ENCODE measurements at regions not wholly inside any gene's neighbourhood (a gene's known extent, or its start where the extent isn't known, plus 50 kb on each side); places are given as distances from the start of the nearest gene placed in this dataset.
"Not testable (repeated sequence)": the region's sequence is repeated elsewhere in the genome, so short reads cannot be mapped to it uniquely, and the experiment has no call there.

DNA sequence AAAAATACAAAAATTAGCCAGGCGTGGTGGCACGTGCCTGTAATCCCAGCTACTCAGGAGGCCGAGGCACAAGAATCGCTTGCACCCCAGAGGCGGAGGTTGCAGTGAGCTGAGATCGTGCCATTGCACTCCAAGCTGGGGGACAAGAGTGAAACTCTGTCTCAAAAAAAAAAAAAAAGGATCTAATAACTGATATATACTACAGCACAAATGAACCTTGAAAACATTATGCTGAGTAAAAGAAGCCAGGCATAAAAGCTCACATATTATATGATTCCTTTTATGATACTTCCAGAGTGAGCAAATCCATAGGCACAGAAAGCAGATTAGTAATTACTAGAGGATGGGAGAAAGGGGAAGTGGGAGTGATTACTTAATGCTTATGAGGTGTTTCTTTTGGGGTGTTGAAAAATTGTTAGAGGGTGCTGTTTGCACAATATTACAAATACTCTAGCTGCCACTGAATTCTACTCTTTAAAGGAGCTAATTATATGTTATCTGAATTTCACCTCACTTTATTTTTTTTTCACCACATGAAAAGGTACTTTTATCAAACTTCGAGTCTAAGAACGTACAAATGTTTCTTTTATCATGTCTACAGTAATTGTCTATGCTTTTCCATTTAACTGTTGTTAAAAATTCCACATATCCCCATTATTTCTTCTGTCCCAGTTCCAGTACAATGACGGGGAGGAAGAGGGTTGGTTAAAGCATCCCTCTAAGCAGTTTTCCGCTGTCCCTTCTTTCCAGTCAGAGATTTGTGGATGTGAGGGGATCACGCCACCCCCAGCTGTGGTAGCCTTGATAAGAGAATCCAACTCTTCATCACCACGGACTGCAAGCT lies 77.7 kb upstream of the FAM174B start:
- H3K27me3 Mint-ChIP-seq = peaks cover 24% of the 10 kb centered on the region
- intact Hi-C loops (cut with micrococcal nuclease) = no loop called here
- peak overlapping the region; percentile 83 for H3K4me3 Mint-ChIP-seq
- no peak for DNase-seq
- peaks cover 4% of the 10 kb centered on the region for H3K9me3 Mint-ChIP-seq
- H3K36me3 Mint-ChIP-seq (ENCODE audit: low read depth) = no peaks in the 10 kb centered on the region
- H3K4me1 Mint-ChIP-seq = peaks cover 3% of the 10 kb centered on the region
- H3K27ac Mint-ChIP-seq = no peak overlapping the region

GRCh38 chr15:92733934-92734521 lies 78.5 kb upstream of the FAM174B start:
- no peak overlapping the region for H3K27ac Mint-ChIP-seq
- peaks cover 4% of the 10 kb centered on the region for H3K9me3 Mint-ChIP-seq
- DNase-seq = no peak
- no peaks in the 10 kb centered on the region for H3K36me3 Mint-ChIP-seq (ENCODE audit: low read depth)
- intact Hi-C loops (cut with micrococcal nuclease) = no loop called here
- peaks cover 3% of the 10 kb centered on the region for H3K4me1 Mint-ChIP-seq
- peak overlapping the region; percentile 83 for H3K4me3 Mint-ChIP-seq
- H3K27me3 Mint-ChIP-seq = peaks cover 24% of the 10 kb centered on the region

GRCh38 chr15:92739246-92739645 lies 83.7 kb upstream of the FAM174B start:
- H3K27ac Mint-ChIP-seq; H3K4me3 Mint-ChIP-seq; H3K27me3 Mint-ChIP-seq; H3K36me3 Mint-ChIP-seq (ENCODE audit: low read depth); H3K9me3 Mint-ChIP-seq; intact Hi-C loops (cut with micrococcal nuclease); DNase-seq; H3K4me1 Mint-ChIP-seq: not testable (repeated sequence)

- intact Hi-C loops (cut with micrococcal nuclease) = no loop called here
- no peak overlapping the region for H3K4me3 Mint-ChIP-seq
- H3K4me1 Mint-ChIP-seq = no peaks in the 10 kb centered on the region
- no peaks in the 10 kb centered on the region for H3K27me3 Mint-ChIP-seq
- no peaks in the 10 kb centered on the region for H3K36me3 Mint-ChIP-seq (ENCODE audit: low read depth)
- H3K9me3 Mint-ChIP-seq = no peaks in the 10 kb centered on the region
- H3K27ac Mint-ChIP-seq = no peak overlapping the region
- DNase-seq = no peak
Measured at GRCh38 chr15:92745845-92746271, 90.3 kb upstream of the FAM174B start.

- no peaks in the 10 kb centered on the region for H3K4me1 Mint-ChIP-seq
- intact Hi-C loops (cut with micrococcal nuclease) = no loop called here
- DNase-seq = no peak
- no peak overlapping the region for H3K4me3 Mint-ChIP-seq
- H3K27me3 Mint-ChIP-seq = no peaks in the 10 kb centered on the region
- no peaks in the 10 kb centered on the region for H3K36me3 Mint-ChIP-seq (ENCODE audit: low read depth)
- no peak overlapping the region for H3K27ac Mint-ChIP-seq
- no peaks in the 10 kb centered on the region for H3K9me3 Mint-ChIP-seq
Measured at GRCh38 chr15:92747047-92747446, 91.5 kb upstream of the FAM174B start.

GRCh38 chr15:92749216-92749615 lies 93.6 kb upstream of the FAM174B start:
- no peaks in the 10 kb centered on the region for H3K27me3 Mint-ChIP-seq
- no peaks in the 10 kb centered on the region for H3K36me3 Mint-ChIP-seq (ENCODE audit: low read depth)
- no peaks in the 10 kb centered on the region for H3K9me3 Mint-ChIP-seq
- no peaks in the 10 kb centered on the region for H3K4me1 Mint-ChIP-seq
- H3K27ac Mint-ChIP-seq = no peak overlapping the region
- no peak overlapping the region for H3K4me3 Mint-ChIP-seq
- DNase-seq = no peak
- intact Hi-C loops (cut with micrococcal nuclease) = no loop called here

GRCh38 chr15:92749946-92750345 lies 94.4 kb upstream of the FAM174B start:
- no peaks in the 10 kb centered on the region for H3K4me1 Mint-ChIP-seq
- H3K27ac Mint-ChIP-seq = no peak overlapping the region
- intact Hi-C loops (cut with micrococcal nuclease) = no loop called here

DNA sequence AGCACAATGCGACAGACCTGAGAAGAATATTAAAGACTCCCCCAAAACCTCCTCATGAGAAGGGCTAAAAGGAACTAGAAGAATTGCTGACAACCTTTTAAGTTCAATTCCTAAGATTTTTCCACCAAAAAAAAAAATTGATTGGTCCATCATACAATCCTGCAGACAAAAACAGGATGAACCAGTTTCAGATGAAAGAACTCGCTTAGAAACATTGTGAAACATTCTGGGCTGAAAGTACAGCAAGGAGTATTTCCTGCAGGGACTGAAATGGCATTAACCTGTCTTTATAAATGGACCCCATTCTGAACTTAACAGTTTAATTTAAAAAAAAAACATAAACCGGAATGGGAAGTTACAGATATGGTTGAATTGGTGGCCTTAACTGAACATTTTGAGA lies 96.0 kb upstream of the FAM174B start:
- H3K4me1 Mint-ChIP-seq = no peaks in the 10 kb centered on the region
- H3K36me3 Mint-ChIP-seq (ENCODE audit: low read depth) = no peaks in the 10 kb centered on the region
- H3K4me3 Mint-ChIP-seq = no peak overlapping the region
- H3K27me3 Mint-ChIP-seq = no peaks in the 10 kb centered on the region
- no peak overlapping the region for H3K27ac Mint-ChIP-seq
- no peaks in the 10 kb centered on the region for H3K9me3 Mint-ChIP-seq
- intact Hi-C loops (cut with micrococcal nuclease) = no loop called here
- DNase-seq = no peak

More at GRCh38 chr15:92749946-92750345, 94.4 kb upstream of the FAM174B start:
- Mint-ChIP-seq H3K36me3 (ENCODE audit: low read depth) (no peaks in the 10 kb centered on the region), H3K27me3 (no peaks in the 10 kb centered on the region), H3K9me3 (no peaks in the 10 kb centered on the region), H3K4me3 (no peak overlapping the region)
- no peak for DNase-seq

DNA sequence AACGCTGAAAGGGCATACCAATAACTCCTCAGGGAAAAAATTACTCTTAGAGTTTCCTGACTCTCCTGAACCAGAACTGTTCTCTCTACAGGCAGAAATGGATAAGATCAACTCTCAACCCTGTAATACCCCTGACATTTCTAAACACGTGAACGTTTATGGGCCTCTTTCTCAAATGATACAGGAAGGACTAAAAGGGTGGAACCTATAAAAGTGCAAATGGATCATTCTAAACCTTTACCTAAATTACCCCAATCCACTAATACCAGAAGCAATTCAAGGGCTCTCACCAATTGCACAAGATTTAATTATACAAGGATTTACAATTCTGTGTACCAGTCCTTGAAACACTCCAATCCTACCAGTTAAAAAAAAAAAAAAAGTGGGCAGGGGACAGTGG lies 98.0 kb upstream of the FAM174B start:
- no peak for DNase-seq
- H3K4me3 Mint-ChIP-seq = no peak overlapping the region
- no peaks in the 10 kb centered on the region for H3K4me1 Mint-ChIP-seq
- peaks cover 6% of the 10 kb centered on the region for H3K27me3 Mint-ChIP-seq
- intact Hi-C loops (cut with micrococcal nuclease) = no loop called here
- peaks cover 3% of the 10 kb centered on the region for H3K9me3 Mint-ChIP-seq
- H3K27ac Mint-ChIP-seq = no peak overlapping the region
- no peaks in the 10 kb centered on the region for H3K36me3 Mint-ChIP-seq (ENCODE audit: low read depth)

- Mint-ChIP-seq H3K9me3 (peaks cover 4% of the 10 kb centered on the region), H3K27me3 (peaks cover 3% of the 10 kb centered on the region), H3K27ac (no peak overlapping the region), H3K4me1 (no peaks in the 10 kb centered on the region), H3K36me3 (ENCODE audit: low read depth) (no peaks in the 10 kb centered on the region), H3K4me3 (no peak overlapping the region)
- intact Hi-C loops (cut with micrococcal nuclease) = no loop called here
- DNase-seq = no peak
Measured at GRCh38 chr15:92763459-92763858, 107.9 kb upstream of the FAM174B start.

GRCh38 chr15:92768131-92768530 lies 112.6 kb upstream of the FAM174B start:
- DNase-seq; H3K27me3 Mint-ChIP-seq; H3K9me3 Mint-ChIP-seq; H3K27ac Mint-ChIP-seq; H3K36me3 Mint-ChIP-seq (ENCODE audit: low read depth); intact Hi-C loops (cut with micrococcal nuclease); H3K4me3 Mint-ChIP-seq; H3K4me1 Mint-ChIP-seq: not testable (repeated sequence)

DNA sequence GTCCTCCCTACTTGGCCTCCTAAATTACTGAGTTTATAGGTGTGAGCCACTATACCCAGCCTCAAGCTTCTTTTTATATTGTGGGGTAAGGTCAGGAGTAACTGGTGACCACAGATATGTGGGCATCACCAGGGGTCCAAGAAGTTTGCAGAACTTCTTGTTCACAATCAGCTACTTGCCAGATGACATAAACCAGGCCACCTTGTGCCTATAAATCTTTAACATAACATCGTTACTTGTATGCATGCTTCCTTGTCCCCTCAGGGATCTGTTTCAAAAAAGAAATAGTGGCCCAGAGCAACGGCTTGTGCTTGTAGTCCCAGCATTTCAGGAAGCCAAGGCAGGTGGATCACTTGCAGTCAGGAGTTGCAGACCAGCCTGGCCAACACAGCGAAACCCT lies 115.1 kb upstream of the FAM174B start:
- Mint-ChIP-seq H3K9me3 (no peaks in the 10 kb centered on the region), H3K4me3 (no peak overlapping the region), H3K27me3 (no peaks in the 10 kb centered on the region), H3K4me1 (no peaks in the 10 kb centered on the region), H3K27ac (no peak overlapping the region), H3K36me3 (ENCODE audit: low read depth) (no peaks in the 10 kb centered on the region)
- no peak for DNase-seq
- intact Hi-C loops (cut with micrococcal nuclease) = no loop called here

GRCh38 chr15:92772061-92772460 lies 116.5 kb upstream of the FAM174B start:
- no peak overlapping the region for H3K4me3 Mint-ChIP-seq

GRCh38 chr15:92772626-92773244 lies 117.2 kb upstream of the FAM174B start:
- Mint-ChIP-seq H3K4me1 (no peaks in the 10 kb centered on the region), H3K27ac (no peak overlapping the region), H3K4me3 (no peak overlapping the region), H3K36me3 (ENCODE audit: low read depth) (no peaks in the 10 kb centered on the region), H3K27me3 (no peaks in the 10 kb centered on the region), H3K9me3 (no peaks in the 10 kb centered on the region)
- intact Hi-C loops (cut with micrococcal nuclease) = no loop called here
- no peak for DNase-seq

More at GRCh38 chr15:92772061-92772460, 116.5 kb upstream of the FAM174B start:
- no peak for DNase-seq
- no peaks in the 10 kb centered on the region for H3K9me3 Mint-ChIP-seq
- H3K36me3 Mint-ChIP-seq (ENCODE audit: low read depth) = no peaks in the 10 kb centered on the region
- H3K4me1 Mint-ChIP-seq = no peaks in the 10 kb centered on the region
- no peaks in the 10 kb centered on the region for H3K27me3 Mint-ChIP-seq
- no peak overlapping the region for H3K27ac Mint-ChIP-seq
- intact Hi-C loops (cut with micrococcal nuclease) = no loop called here
